ENCODE measurements at regions not wholly inside any gene's neighbourhood (a gene's known extent, or its start where the extent isn't known, plus 50 kb on each side); places are given as distances from the start of the nearest gene placed in this dataset.

GRCh38 chr1:34520111-34520510, 234.7 kb upstream of the GJB5 start:
- TF ChIP-seq, protein P1, sequence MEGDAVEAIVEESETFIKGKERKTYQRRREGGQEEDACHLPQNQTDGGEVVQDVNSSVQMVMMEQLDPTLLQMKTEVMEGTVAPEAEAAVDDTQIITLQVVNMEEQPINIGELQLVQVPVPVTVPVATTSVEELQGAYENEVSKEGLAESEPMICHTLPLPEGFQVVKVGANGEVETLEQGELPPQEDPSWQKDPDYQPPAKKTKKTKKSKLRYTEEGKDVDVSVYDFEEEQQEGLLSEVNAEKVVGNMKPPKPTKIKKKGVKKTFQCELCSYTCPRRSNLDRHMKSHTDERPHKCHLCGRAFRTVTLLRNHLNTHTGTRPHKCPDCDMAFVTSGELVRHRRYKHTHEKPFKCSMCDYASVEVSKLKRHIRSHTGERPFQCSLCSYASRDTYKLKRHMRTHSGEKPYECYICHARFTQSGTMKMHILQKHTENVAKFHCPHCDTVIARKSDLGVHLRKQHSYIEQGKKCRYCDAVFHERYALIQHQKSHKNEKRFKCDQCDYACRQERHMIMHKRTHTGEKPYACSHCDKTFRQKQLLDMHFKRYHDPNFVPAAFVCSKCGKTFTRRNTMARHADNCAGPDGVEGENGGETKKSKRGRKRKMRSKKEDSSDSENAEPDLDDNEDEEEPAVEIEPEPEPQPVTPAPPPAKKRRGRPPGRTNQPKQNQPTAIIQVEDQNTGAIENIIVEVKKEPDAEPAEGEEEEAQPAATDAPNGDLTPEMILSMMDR (IDR thresholded peaks at IDR 0.05; ENCODE audit: extremely low read depth in 1 of 2, insufficient read depth in 1 of 2, low read depth in 1 of 2, low read length in 2 of 2), result no peak
- no peak for TF ChIP-seq POLR2A (IDR thresholded peaks at IDR 0.05; ENCODE audit: low read depth, low read length)
- no peak for TF ChIP-seq MYC (IDR thresholded peaks at IDR 0.05; ENCODE audit: low read depth, low read length)
- TF ChIP-seq FOS (IDR thresholded peaks at IDR 0.05; ENCODE audit: borderline replicate concordance, insufficient read depth, low read length), result no peak
- no peak for TF ChIP-seq EZH2 (IDR thresholded peaks at IDR 0.05; ENCODE audit: borderline replicate concordance, low read depth, low read length, severe bottlenecking)
- TF ChIP-seq POLR2AphosphoS5 (IDR thresholded peaks at IDR 0.05; ENCODE audit: insufficient read depth, low read depth, low read length), result no peak

Data from endothelial cell of umbilical vein (primary cell).